ENCODE measurements at regions not wholly inside any gene's neighbourhood (a gene's known extent, or its start where the extent isn't known, plus 50 kb on each side); places are given as distances from the start of the nearest gene placed in this dataset.

GRCh38 chr20:12316794-12317193 is 399.1 kb downstream of the BTBD3 start:
- Histone ChIP-seq H3K9ac (ENCODE audit: low read depth in 1 of 2, low read length in 2 of 2) (no peak overlapping the region), H3K27ac (ENCODE audit: low read depth in 1 of 2, low read length in 2 of 2) (no peak overlapping the region), H3K4me3 (ENCODE audit: low read depth in 1 of 3, low read length in 3 of 3) (no peak overlapping the region), H3K36me3 (ENCODE audit: control insufficient read depth in 4 of 4, insufficient read depth in 3 of 4, low read depth in 1 of 4, low read length in 3 of 4) (no peaks in the 10 kb centered on the region), H3K27me3 (ENCODE audit: control insufficient read depth in 4 of 4, insufficient read depth in 4 of 4, low read length in 3 of 4) (no peaks in the 10 kb centered on the region), H3K9me3 (ENCODE audit: control insufficient read depth in 4 of 4, low read length in 3 of 4) (no peaks in the 10 kb centered on the region), H3K4me1 (ENCODE audit: control insufficient read depth in 4 of 4, insufficient read depth in 4 of 4, low read length in 3 of 4) (peaks cover 0 to 3% (median 1%) of the 10 kb centered on the region in 4 donors)
- TF ChIP-seq RXRA (IDR thresholded peaks at IDR 0.05) (no peak), HNF4A (conservative IDR thresholded peaks at IDR 0.05) (no peak), GABPA (IDR thresholded peaks at IDR 0.05 in 1 of 2, conservative IDR thresholded peaks at IDR 0.05 in 1 of 2) (no peak), ATF3 (IDR thresholded peaks at IDR 0.05) (no peak), FOXA1 (IDR thresholded peaks at IDR 0.05) (no peak), SP1 (IDR thresholded peaks at IDR 0.05) (no peak), NR2F2 (IDR thresholded peaks at IDR 0.05) (no peak), RAD21 (IDR thresholded peaks at IDR 0.05) (no peak), REST (IDR thresholded peaks at IDR 0.05) (no peak), HNF4G (IDR thresholded peaks at IDR 0.05) (no peak), EGR1 (IDR thresholded peaks at IDR 0.05; ENCODE audit: low read depth in 2 of 2) (no peak), FOXA2 (IDR thresholded peaks at IDR 0.05) (no peak), ZBTB33 (IDR thresholded peaks at IDR 0.05) (no peak), MAX (IDR thresholded peaks at IDR 0.05) (no peak), CTCF (IDR thresholded peaks at IDR 0.05; ENCODE audit: low read depth, low read length, missing input control) (no peak), JUND (IDR thresholded peaks at IDR 0.05) (no peak), TAF1 (conservative IDR thresholded peaks at IDR 0.05) (no peak), YY1 (IDR thresholded peaks at IDR 0.05) (no peak)
- WGBS = 99% methylated on average over 2 of the region's 2 CpGs
- no peak for DNase-seq (ENCODE audit: low spot score)
